PFSK-1 (cell line): ENCODE measurements at regions not wholly inside any gene's neighbourhood (a gene's known extent, or its start where the extent isn't known, plus 50 kb on each side); places are given as distances from the start of the nearest gene placed in this dataset.

Experiments used
- POLR2AphosphoS5 ChIP-seq: IDR thresholded peaks from 2 replicates; pipeline ENCODE4 v1.6.1; 2012; ENCODE audit warnings: low read depth, mild to moderate bottlenecking, control low read depth, low read length, moderate library complexity
- REST ChIP-seq, 2 experiments: IDR thresholded peaks; 2 replicates each; pipeline versions ENCODE4 v1.6.1 to v1.8.0; 2011 to 2012; ENCODE audit warnings: low read depth in 2 of 2, low read length in 2 of 2, control low read depth in 1 of 2, inconsistent platforms in 1 of 2, mild to moderate bottlenecking in 1 of 2, moderate library complexity in 1 of 2; ENCODE audit not compliant: insufficient read depth in 1 of 2
- SIN3A ChIP-seq: IDR thresholded peaks from 2 replicates; pipeline ENCODE4 v1.6.1; 2012; ENCODE audit warnings: mild to moderate bottlenecking, low read length, moderate library complexity, borderline replicate concordance; ENCODE audit not compliant: insufficient read depth

GRCh38 chr3:81214631-81215030 is 546.8 kb downstream of the GBE1 start:
- TF ChIP-seq SIN3A (no peak), REST (IDR thresholded peaks at IDR 0.05; ENCODE audit: insufficient read depth in 1 of 2, low read depth in 2 of 2, low read length in 2 of 2) (no peak), POLR2AphosphoS5 (no peak)
